Parathyroid adenoma (tissue), 2 donors: ENCODE measurements at regions not wholly inside any gene's neighbourhood (a gene's known extent, or its start where the extent isn't known, plus 50 kb on each side); places are given as distances from the start of the nearest gene placed in this dataset.

Source experiments
- H2AFZ ChIP-seq: fragments of 300-600 bp; sonication (generic); one replicate; pipeline ENCODE4 v1.7.0; 2017; ENCODE audit warnings: antibody characterized with exemption, mild to moderate bottlenecking
- H3K27ac ChIP-seq: fragments of 300-600 bp; sonication (generic); one replicate; pipeline ENCODE4 v1.7.0; 2017
- H3K27me3 ChIP-seq: fragments of 300-600 bp; sonication (generic); one replicate; pipeline ENCODE4 v1.7.0; 2017; ENCODE audit warnings: low read length; ENCODE audit not compliant: control insufficient read depth, insufficient read depth
- H3K36me3 ChIP-seq: fragments of 300-600 bp; sonication (generic); one replicate; pipeline ENCODE4 v1.7.0; 2017; ENCODE audit warnings: low read length; ENCODE audit not compliant: control insufficient read depth, insufficient read depth
- H3K4me1 ChIP-seq: fragments of 300-600 bp; sonication (generic); one replicate; pipeline ENCODE4 v1.7.0; 2017; ENCODE audit warnings: control low read depth
- H3K4me2 ChIP-seq: fragments of 300-600 bp; sonication (generic); one replicate; pipeline ENCODE4 v1.7.0; 2017; ENCODE audit warnings: low read length
- H3K4me3 ChIP-seq: fragments of 300-600 bp; sonication (generic); one replicate; pipeline ENCODE4 v1.7.0; 2017; ENCODE audit warnings: low read depth, low read length
- H3K79me2 ChIP-seq: fragments of 300-600 bp; sonication (generic); one replicate; pipeline ENCODE4 v1.7.0; 2017; ENCODE audit warnings: control low read depth
- H3K9ac ChIP-seq: fragments of 300-600 bp; sonication (generic); one replicate; pipeline ENCODE4 v1.7.0; 2017; ENCODE audit warnings: mild to moderate bottlenecking
- H3K9me3 ChIP-seq: fragments of 300-600 bp; sonication (generic); one replicate; pipeline ENCODE4 v1.7.0; 2017; ENCODE audit warnings: low read length; ENCODE audit not compliant: control insufficient read depth
- TF ChIP-seq, protein P1 (sequence below): fragments of 300-600 bp; sonication (generic); IDR thresholded peaks from one replicate; pipeline ENCODE4 v1.7.0; 2017; ENCODE audit warnings: antibody characterized with exemption, mild to moderate bottlenecking
- donor health status: primary hyperparathyroidism.

- Histone ChIP-seq H3K9ac (no peak overlapping the region), H3K4me3 (no peak overlapping the region), H3K4me2 (no peak overlapping the region), H3K27me3 (no peaks in the 10 kb centered on the region), H3K36me3 (no peaks in the 10 kb centered on the region), H2AFZ (no peak overlapping the region), H3K79me2 (no peaks in the 10 kb centered on the region), H3K9me3 (no peaks in the 10 kb centered on the region), H3K27ac (no peak overlapping the region), H3K4me1 (no peaks in the 10 kb centered on the region)
- TF ChIP-seq, protein P1, sequence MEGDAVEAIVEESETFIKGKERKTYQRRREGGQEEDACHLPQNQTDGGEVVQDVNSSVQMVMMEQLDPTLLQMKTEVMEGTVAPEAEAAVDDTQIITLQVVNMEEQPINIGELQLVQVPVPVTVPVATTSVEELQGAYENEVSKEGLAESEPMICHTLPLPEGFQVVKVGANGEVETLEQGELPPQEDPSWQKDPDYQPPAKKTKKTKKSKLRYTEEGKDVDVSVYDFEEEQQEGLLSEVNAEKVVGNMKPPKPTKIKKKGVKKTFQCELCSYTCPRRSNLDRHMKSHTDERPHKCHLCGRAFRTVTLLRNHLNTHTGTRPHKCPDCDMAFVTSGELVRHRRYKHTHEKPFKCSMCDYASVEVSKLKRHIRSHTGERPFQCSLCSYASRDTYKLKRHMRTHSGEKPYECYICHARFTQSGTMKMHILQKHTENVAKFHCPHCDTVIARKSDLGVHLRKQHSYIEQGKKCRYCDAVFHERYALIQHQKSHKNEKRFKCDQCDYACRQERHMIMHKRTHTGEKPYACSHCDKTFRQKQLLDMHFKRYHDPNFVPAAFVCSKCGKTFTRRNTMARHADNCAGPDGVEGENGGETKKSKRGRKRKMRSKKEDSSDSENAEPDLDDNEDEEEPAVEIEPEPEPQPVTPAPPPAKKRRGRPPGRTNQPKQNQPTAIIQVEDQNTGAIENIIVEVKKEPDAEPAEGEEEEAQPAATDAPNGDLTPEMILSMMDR = no peak
Measured at GRCh38 chr1:194033646-194034045, 847.2 kb upstream of the B3GALT2 start.

DNA sequence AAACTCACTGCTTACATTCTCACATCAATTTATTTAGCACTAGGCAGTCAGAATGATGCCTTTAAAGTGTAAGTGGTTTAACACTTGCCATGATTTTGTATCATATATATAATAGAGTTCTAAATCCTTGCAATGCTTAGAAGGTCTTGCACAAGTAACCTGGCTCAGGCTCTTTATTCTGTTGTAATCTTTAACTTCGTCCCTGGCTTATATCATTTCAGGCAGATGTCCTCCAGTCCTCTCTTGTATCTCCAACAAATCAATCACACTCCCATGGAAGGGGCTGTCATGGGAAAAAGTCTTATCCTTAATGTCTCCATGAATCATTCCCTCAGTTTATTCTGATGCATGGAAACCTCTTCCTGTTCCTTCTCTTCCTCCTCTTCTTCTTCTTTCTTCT lies 841.6 kb upstream of the B3GALT2 start:
- Histone ChIP-seq H2AFZ (no peak overlapping the region), H3K27me3 (no peaks in the 10 kb centered on the region), H3K9ac (no peak overlapping the region), H3K9me3 (no peaks in the 10 kb centered on the region), H3K4me2 (no peak overlapping the region), H3K27ac (no peak overlapping the region), H3K79me2 (no peaks in the 10 kb centered on the region), H3K4me1 (no peaks in the 10 kb centered on the region), H3K36me3 (no peaks in the 10 kb centered on the region), H3K4me3 (no peak overlapping the region)
- TF ChIP-seq, protein P1 = no peak

DNA sequence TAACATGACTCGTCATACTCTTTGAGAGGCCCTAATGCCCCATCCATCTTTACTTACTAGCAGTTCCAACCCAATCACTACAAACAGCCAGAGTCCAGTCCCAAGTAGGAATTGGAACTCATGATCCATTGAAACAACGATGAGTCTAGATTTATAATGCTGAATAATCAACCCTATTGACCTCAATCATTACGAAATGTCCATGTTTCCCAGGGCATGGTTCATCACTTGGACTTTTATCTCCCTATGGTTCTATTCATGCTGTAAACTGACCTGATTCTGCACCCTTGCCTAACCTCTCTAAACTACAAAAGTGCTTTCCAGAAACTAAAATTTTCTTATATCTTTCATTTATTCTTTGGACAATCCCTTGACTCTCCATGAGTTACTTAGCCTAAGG lies 840.0 kb upstream of the B3GALT2 start:
- no peak overlapping the region for H3K4me3 ChIP-seq
- H3K9me3 ChIP-seq = no peaks in the 10 kb centered on the region
- no peak overlapping the region for H2AFZ ChIP-seq
- H3K36me3 ChIP-seq = no peaks in the 10 kb centered on the region
- TF ChIP-seq, protein P1 = no peak
- no peak overlapping the region for H3K9ac ChIP-seq
- H3K79me2 ChIP-seq = no peaks in the 10 kb centered on the region
- no peaks in the 10 kb centered on the region for H3K4me1 ChIP-seq
- no peak overlapping the region for H3K27ac ChIP-seq
- no peaks in the 10 kb centered on the region for H3K27me3 ChIP-seq
- no peak overlapping the region for H3K4me2 ChIP-seq

- Histone ChIP-seq H3K27ac (no peak overlapping the region), H3K9me3 (no peaks in the 10 kb centered on the region), H2AFZ (no peak overlapping the region), H3K4me3 (no peak overlapping the region), H3K27me3 (no peaks in the 10 kb centered on the region), H3K36me3 (no peaks in the 10 kb centered on the region), H3K4me1 (no peaks in the 10 kb centered on the region), H3K79me2 (no peaks in the 10 kb centered on the region), H3K4me2 (no peak overlapping the region), H3K9ac (no peak overlapping the region)
- TF ChIP-seq, protein P1 = no peak
Measured at GRCh38 chr1:194024659-194025058, 838.2 kb upstream of the B3GALT2 start.

- H3K4me1 ChIP-seq = no peaks in the 10 kb centered on the region
- H3K79me2 ChIP-seq = no peaks in the 10 kb centered on the region
- no peak overlapping the region for H3K4me3 ChIP-seq
- no peak overlapping the region for H3K9ac ChIP-seq
- no peaks in the 10 kb centered on the region for H3K9me3 ChIP-seq
- no peak overlapping the region for H3K27ac ChIP-seq
- TF ChIP-seq, protein P1 = no peak
- no peak overlapping the region for H3K4me2 ChIP-seq
- H3K36me3 ChIP-seq = no peaks in the 10 kb centered on the region
- H3K27me3 ChIP-seq = no peaks in the 10 kb centered on the region
- H2AFZ ChIP-seq = no peak overlapping the region
Measured at GRCh38 chr1:194014014-194014413, 827.6 kb upstream of the B3GALT2 start.
